Muscle of leg (tissue), 3 donors: ENCODE measurements at regions not wholly inside any gene's neighbourhood (a gene's known extent, or its start where the extent isn't known, plus 50 kb on each side); places are given as distances from the start of the nearest gene placed in this dataset.

Experiments used
- DNase-seq: peaks from one replicate; pipeline ENCODE4 v3.0.0; 2013
- H3K27ac ChIP-seq: one replicate; pipeline ENCODE4 v1.5.1; 2013; ENCODE audit warnings: mild to moderate bottlenecking, low read length, control low read depth
- H3K27me3 ChIP-seq: one replicate; pipeline ENCODE4 v1.6.1; 2013; ENCODE audit warnings: low read length; ENCODE audit not compliant: control insufficient read depth, insufficient read depth
- H3K36me3 ChIP-seq: one replicate; pipeline ENCODE4 v1.6.1; 2013; ENCODE audit warnings: low read length; ENCODE audit not compliant: control insufficient read depth, insufficient read depth
- H3K4me1 ChIP-seq: one replicate; pipeline ENCODE4 v1.6.1; 2013; ENCODE audit warnings: low read length; ENCODE audit not compliant: control insufficient read depth, insufficient read depth
- H3K4me3 ChIP-seq: one replicate; pipeline ENCODE4 v1.5.1; 2013; ENCODE audit warnings: low read length, control low read depth
- H3K9me3 ChIP-seq: replicated peaks from 2 replicates; pipeline ENCODE4 v1.6.1; 2013; ENCODE audit warnings: low read depth, low read length; ENCODE audit not compliant: control insufficient read depth
- WGBS: methylation state at CpG from one replicate; pipeline ENCODE4 v1.1.5; 2013; ENCODE audit warnings: missing lambda C conversion rate; ENCODE audit not compliant: insufficient coverage; 5-methylcytosine and 5-hydroxymethylcytosine counted together

DNA sequence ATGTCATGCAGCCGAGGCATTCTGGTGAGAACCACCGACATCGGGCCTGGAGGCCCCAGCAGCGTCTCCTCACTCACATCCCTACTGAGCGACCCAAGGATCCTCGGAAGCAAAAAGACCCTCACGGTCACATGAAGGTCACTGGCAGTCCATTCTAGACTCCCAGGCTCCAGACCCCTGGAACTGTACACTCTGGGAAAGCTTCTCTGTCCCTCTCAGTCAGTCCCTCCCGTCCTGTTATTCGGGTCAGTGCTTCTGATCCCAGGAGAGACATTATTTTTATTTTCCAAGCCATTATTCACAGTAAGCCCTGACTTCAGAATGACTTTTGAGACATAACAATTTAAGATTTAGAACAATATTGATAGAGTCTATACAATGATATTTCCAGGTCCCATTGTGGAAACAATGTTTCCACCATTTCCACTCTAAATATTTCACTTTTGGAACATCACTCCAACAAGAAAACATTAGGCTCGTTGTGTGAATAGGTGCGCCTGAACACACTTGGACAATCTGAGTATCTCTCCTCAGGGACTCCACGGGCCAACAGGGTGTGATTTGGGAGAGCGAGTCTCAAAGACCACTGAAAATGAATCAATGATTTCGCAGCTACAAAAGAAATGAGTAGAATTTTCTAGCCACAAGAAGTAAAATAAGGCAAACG, 199.7 kb downstream of the SOD2 start:
- peak overlapping the region; percentile 77 for H3K27ac ChIP-seq
- H3K4me3 ChIP-seq, result no peak overlapping the region
- H3K9me3 ChIP-seq, result no peaks in the 10 kb centered on the region
- H3K36me3 ChIP-seq, result no peaks in the 10 kb centered on the region
- DNase-seq, result peak; percentile 92
- WGBS, result 39% methylated on average over 7 of the region's 15 CpGs
- peaks cover 24% of the 10 kb centered on the region for H3K4me1 ChIP-seq
- no peaks in the 10 kb centered on the region for H3K27me3 ChIP-seq

DNA sequence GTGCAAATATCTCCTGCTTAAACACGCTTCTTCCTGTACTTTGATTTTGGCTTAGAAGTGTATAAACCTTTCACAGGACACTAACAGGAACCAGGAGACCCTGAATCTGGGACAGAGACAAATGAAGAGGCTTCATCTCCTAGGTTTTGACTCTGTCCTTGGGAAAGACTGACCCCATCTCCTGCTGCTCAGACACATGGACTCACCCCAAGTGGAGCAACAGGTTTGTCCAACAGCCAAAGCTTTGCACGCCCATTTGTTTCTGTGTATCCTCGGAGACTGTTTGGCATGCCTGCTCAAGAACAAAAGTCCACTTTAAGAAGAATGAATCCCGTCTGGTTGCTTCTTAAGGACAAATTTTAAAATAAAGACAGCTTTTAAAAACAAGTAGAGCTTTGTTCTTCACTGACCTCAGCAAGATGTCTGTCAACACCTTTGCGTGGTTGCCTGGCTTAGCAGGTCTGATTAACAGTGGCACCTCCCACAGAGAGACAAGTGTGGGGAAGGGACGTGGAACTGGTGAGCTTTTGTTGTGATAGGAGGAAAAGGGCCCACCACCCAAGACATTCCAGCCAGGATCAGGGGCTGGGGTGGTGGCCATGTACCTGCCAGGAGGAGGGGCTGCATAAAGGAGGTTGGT, 202.6 kb downstream of the SOD2 start:
- peak; percentile 87 for DNase-seq
- Histone ChIP-seq H3K4me3 (no peak overlapping the region), H3K27ac (no peak overlapping the region), H3K9me3 (no peaks in the 10 kb centered on the region), H3K36me3 (no peaks in the 10 kb centered on the region), H3K27me3 (no peaks in the 10 kb centered on the region), H3K4me1 (peaks cover 24% of the 10 kb centered on the region)
- 70% methylated on average over 2 of the region's 6 CpGs for WGBS

DNA sequence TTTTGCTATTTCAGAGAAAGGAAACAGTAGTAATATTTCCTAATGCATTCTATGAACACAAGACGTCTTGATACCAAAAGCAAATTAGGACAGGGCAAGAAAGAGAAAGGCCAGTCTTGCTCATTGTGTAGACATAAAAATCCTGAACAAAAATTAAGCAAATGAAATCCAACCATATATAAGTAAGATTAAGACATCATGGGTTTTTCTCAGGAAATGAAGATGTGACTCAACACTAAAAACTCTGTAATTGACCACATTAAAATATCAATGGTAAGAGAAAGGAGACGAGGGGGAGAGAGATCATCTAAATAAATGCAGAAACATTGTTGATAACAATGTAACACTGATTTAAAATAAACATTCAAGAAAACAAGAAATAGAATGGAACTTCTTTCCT, 205.4 kb downstream of the SOD2 start:
- peaks cover 9% of the 10 kb centered on the region for H3K4me1 ChIP-seq
- WGBS, result no CpG with 5 or more reads among the region's 2 CpGs
- H3K27ac ChIP-seq, result no peak overlapping the region

DNA sequence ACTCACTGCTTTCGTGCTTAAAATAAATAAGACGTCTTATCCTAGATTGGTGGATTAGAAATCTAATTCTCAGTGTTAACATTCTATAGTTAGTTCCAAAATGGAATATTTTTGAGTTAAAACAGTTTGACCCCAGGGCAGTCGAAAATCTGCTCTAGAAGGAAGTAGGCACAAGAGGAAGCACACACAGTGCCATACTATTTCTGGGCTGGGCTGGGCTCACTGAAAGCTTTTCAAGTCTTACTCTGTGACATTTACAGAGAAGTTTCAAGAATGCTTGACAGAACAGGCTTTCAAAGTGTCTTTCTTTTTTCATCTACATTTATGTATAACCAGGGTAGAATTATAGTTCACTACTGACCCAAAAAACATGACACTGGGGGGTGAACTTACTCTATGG, 209.8 kb downstream of the SOD2 start:
- Histone ChIP-seq H3K36me3 (no peaks in the 10 kb centered on the region), H3K27me3 (no peaks in the 10 kb centered on the region), H3K9me3 (no peaks in the 10 kb centered on the region), H3K4me1 (no peaks in the 10 kb centered on the region), H3K27ac (no peak overlapping the region), H3K4me3 (no peak overlapping the region)
- no CpG with 5 or more reads among the region's 3 CpGs for WGBS
- no peak for DNase-seq

More for the DNA sequence above, 205.4 kb downstream of the SOD2 start:
- no peaks in the 10 kb centered on the region for H3K27me3 ChIP-seq
- H3K9me3 ChIP-seq, result no peaks in the 10 kb centered on the region
- DNase-seq, result no peak
- no peak overlapping the region for H3K4me3 ChIP-seq
- no peaks in the 10 kb centered on the region for H3K36me3 ChIP-seq

DNA sequence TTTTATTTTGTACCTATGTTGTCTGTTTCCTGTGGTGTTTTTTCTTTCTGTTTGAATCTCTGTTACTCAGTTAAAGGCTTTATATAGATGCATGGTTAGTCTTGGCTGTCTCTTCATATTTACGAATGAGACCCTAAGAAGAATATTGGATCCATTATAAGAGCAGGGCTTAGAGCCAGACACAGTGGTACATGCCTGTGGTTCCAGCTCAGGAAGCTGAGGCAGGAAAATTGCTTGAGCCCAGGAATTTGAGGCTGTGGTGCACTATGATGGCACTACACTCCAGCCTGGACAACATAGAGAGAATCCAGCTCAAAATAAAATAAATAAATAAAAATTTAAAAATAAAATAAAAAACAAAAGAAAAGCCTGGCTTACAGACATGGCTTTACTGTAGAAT, 211.1 kb downstream of the SOD2 start:
- Histone ChIP-seq H3K4me1 (no peaks in the 10 kb centered on the region), H3K4me3 (no peak overlapping the region), H3K27ac (no peak overlapping the region), H3K36me3 (no peaks in the 10 kb centered on the region), H3K9me3 (no peaks in the 10 kb centered on the region), H3K27me3 (no peaks in the 10 kb centered on the region)
- DNase-seq, result no peak
- WGBS, result 60% methylated on average over 1 of the region's 1 CpG

DNA sequence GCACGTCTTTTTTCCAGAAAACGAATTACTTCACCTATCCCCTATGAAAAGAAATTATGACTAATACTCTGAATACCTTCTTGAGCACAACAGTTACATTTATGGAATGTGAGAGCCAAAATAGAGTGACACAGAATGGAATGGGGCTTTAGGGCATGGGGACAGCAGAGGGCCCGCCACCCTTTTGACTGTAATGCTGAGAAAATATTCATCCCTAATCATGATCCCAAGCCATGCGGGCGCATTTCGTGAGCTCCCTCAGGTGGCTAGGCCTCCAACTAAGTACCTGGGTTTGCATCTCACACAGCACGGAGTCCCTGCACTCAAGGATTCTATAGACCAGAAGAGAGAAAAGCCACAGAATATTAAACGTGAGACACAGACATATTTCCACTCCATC, 212.6 kb downstream of the SOD2 start:
- Histone ChIP-seq H3K27me3 (no peaks in the 10 kb centered on the region), H3K27ac (no peak overlapping the region), H3K4me3 (no peak overlapping the region), H3K4me1 (no peaks in the 10 kb centered on the region), H3K9me3 (no peaks in the 10 kb centered on the region), H3K36me3 (no peaks in the 10 kb centered on the region)
- 96% methylated on average over 4 of the region's 8 CpGs for WGBS
- no peak for DNase-seq

DNA sequence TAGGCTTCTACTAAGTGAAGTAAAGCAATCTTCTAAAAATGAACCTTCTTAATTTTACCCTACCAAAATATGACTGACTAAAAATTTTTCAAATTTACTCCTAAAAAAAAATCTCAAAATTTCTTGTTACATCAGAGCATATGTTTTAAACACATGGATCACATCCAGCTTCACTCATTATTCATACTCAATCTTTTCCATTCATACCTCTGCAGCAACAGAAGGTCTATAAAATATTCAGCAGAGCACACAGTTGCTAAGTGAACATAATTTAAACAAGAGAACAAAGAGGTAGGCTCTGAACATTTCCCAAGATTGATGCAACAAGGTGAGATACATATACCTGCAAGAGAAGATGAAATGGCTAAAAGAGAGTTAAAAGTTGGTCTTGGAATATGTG, 213.9 kb downstream of the SOD2 start:
- Histone ChIP-seq H3K4me1 (no peaks in the 10 kb centered on the region), H3K27ac (no peak overlapping the region), H3K36me3 (no peaks in the 10 kb centered on the region), H3K4me3 (no peak overlapping the region), H3K27me3 (no peaks in the 10 kb centered on the region), H3K9me3 (no peaks in the 10 kb centered on the region)
- DNase-seq, result no peak

DNA sequence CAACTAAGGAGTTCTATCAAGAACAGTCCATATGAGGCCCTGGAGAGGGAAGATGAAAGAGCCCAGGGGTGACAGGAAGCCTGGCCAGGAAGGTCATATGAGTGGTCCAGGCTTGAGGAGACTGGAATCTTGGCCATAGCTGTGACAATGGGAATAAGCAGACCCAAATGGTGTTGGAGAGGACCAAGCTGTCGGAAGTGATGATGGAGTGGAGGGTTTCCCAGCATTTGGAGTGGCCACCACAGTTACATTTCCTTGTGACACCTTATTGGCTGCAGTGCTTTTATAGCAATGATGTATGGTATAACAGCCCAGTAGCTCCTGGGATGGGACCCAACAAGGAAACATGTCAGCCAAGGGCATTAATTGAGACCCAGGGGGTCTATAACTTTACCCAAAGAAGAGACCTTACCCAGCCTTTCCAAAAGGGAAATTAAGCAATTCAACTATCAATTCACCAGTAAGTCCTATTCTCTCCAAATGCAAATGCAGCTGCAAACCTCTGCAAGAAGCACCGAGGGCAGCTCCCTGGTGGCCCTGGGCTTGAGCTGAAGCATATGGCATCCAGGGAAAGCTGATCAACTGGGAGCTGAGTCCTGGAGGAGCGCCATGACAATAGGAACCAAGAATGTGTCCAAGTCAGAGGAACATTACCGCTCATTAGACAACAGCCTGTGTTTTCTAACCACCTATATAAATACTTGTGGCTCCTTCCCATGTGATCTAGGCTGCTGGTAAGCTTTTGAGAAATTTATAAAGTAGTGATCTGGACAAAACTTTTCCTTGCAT, 219.4 kb downstream of the SOD2 start:
- Histone ChIP-seq H3K27me3 (no peaks in the 10 kb centered on the region), H3K36me3 (no peaks in the 10 kb centered on the region), H3K4me1 (peaks cover 4% of the 10 kb centered on the region), H3K9me3 (peaks cover 9% of the 10 kb centered on the region), H3K4me3 (no peak overlapping the region), H3K27ac (peak overlapping the region; percentile 32)
- WGBS, result 24% methylated on average over 2 of the region's 4 CpGs
- peak; percentile 89 for DNase-seq

DNA sequence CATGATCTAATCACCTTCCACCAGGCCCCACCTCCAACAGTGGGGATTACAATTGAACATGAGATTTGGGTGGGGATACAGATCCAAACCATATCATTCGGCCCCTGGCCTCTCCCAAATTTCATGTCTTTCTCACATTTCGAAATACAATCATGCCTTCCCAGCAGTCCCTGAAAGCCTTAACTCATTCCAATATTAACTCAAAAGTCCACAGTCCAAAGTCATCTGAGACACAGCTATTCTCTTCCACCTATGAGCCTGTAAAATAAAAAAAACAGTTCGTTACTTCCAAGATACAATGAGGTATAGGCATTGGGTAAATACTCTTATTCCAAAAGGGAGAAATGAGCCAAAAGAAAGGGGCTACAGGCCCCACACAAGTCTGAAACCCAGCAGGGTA, 222.6 kb downstream of the SOD2 start:
- WGBS, result 90% methylated on average over 2 of the region's 3 CpGs
- no peak for DNase-seq

DNA sequence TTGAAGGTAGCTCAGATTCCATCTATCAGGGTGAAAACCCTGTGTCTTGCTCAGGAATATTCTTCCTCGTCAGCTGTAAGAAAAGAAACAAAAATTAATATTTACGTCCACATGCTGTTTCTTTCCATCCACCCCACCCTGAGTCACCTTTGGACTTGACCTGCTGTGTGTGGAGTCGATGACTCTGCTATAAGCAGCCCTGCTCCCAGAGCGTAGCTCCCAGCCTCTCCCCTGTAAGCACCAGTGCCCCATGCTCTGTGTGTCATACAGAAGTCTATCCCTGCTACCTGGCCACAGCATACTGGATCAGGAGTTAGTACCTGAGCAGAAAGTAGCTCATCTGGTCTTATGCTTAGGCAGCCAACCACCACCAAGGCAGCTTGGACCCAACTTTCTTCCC, 223.6 kb downstream of the SOD2 start:
- Histone ChIP-seq H3K9me3 (peaks cover 11% of the 10 kb centered on the region), H3K27me3 (no peaks in the 10 kb centered on the region), H3K4me1 (peaks cover 4% of the 10 kb centered on the region), H3K4me3 (no peak overlapping the region), H3K27ac (no peak overlapping the region), H3K36me3 (no peaks in the 10 kb centered on the region)
- no peak for DNase-seq
- 92% methylated on average over 4 of the region's 4 CpGs for WGBS

More for the DNA sequence above, 222.6 kb downstream of the SOD2 start:
- Histone ChIP-seq H3K4me3 (no peak overlapping the region), H3K27ac (no peak overlapping the region), H3K27me3 (no peaks in the 10 kb centered on the region), H3K9me3 (peaks cover 11% of the 10 kb centered on the region), H3K4me1 (peaks cover 4% of the 10 kb centered on the region), H3K36me3 (no peaks in the 10 kb centered on the region)
